GM20000 (cell line): ENCODE measurements at regions not wholly inside any gene's neighbourhood (a gene's known extent, or its start where the extent isn't known, plus 50 kb on each side); places are given as distances from the start of the nearest gene placed in this dataset.

Experiments
- DNase-seq: peaks from one replicate; pipeline ENCODE4 v3.0.0; 2012; ENCODE audit warnings: low spot score
- CTCF ChIP-seq: IDR thresholded peaks from 2 replicates; pipeline ENCODE4 v1.5.1; 2012; ENCODE audit warnings: mild to moderate bottlenecking, control low read depth; ENCODE audit errors: extremely low read depth, missing control alignments

GRCh38 chr20:4449957-4450715 lies 201.0 kb upstream of the ADRA1D start:
- no peak for DNase-seq
- no peak for TF ChIP-seq CTCF

DNA sequence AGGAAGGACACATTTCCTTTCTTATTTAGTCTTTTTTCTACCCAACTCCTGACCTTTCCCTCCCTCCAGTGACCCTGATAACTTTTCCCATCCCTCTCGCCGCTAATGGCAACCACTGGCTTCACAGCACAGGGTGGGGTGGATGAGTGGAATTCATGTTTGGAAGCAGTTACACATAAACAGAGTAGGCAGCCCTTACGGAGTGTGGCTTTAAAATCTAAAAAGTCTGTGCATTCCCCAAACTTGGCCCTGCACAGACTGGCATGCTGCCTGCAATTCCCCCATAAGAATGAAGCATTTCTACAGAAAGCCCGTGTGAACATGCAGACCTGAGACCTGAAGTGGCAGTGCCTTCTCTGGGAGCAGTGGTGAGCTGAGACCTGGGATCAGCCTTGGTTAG lies 196.7 kb upstream of the ADRA1D start:
- no peak for DNase-seq
- TF ChIP-seq CTCF: no peak

- DNase-seq: no peak
Measured at GRCh38 chr20:4445331-4445730, 196.2 kb upstream of the ADRA1D start.

DNA sequence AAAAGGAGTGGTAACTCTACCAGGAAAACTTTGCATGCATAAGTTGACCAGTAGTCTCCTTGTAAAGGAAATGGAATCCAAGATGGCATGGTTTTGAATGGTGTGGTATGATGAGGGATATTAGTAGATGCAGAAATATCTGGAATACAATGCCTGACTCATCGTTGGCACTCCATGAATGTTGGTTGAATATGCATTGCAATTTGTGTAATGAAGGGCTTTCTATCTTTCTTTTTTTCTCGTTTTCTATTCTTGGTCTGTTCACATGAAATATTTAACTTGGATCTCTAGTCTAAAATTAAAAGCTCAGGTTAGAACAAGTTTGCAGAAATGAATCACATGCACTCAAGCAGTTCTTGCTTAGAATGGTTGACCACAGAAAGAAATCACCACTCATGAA lies 195.3 kb upstream of the ADRA1D start:
- no peak for DNase-seq
- no peak for TF ChIP-seq CTCF

More at GRCh38 chr20:4445331-4445730, 196.2 kb upstream of the ADRA1D start:
- TF ChIP-seq CTCF: no peak

- no peak for DNase-seq
Measured at GRCh38 chr20:4443016-4443415, 193.9 kb upstream of the ADRA1D start.

GRCh38 chr20:4441871-4442270 lies 192.8 kb upstream of the ADRA1D start:
- no peak for TF ChIP-seq CTCF

More at GRCh38 chr20:4443016-4443415, 193.9 kb upstream of the ADRA1D start:
- no peak for TF ChIP-seq CTCF

GRCh38 chr20:4441191-4441590 lies 192.1 kb upstream of the ADRA1D start:
- DNase-seq: no peak

More at GRCh38 chr20:4441871-4442270, 192.8 kb upstream of the ADRA1D start:
- DNase-seq: no peak

More at GRCh38 chr20:4441191-4441590, 192.1 kb upstream of the ADRA1D start:
- TF ChIP-seq CTCF: no peak
